PC-3 (cell line): ENCODE measurements at regions not wholly inside any gene's neighbourhood (a gene's known extent, or its start where the extent isn't known, plus 50 kb on each side); places are given as distances from the start of the nearest gene placed in this dataset.
"Not testable (repeated sequence)": the region's sequence is repeated elsewhere in the genome, so short reads cannot be mapped to it uniquely, and the experiment has no call there.

ENCODE experiments used
- ATAC-seq: fragments of 200-7000 bp; cut with Tn5 transposase; 2 replicates; pipeline ENCODE4 v1.9.1; 2020; ENCODE audit warnings: mild to moderate bottlenecking, moderate library complexity
- BruUV-seq: library from RNA; stranded (reverse); fragments of 400-500 nt; replicated peaks from 2 replicates; lab custom pipeline; 2021; lab: Mats Ljungman, UMichigan
- CTCF ChIA-PET: fragments of 300-600 bp; sonication (Branson Sonifier 250); formaldehyde crosslinking; loops from one replicate; lab custom pipeline; 2022; ENCODE audit warnings: antibody characterized with exemption; lab: Charles Lee
- POLR2A ChIA-PET: fragments of 300-600 bp; sonication (Branson Sonifier 250); formaldehyde crosslinking; loops from one replicate; lab custom pipeline; 2022; ENCODE audit warnings: antibody characterized with exemption; ENCODE audit not compliant: unreplicated experiment; lab: Charles Lee
- DNase-seq: peaks from one replicate; pipeline ENCODE4 v3.0.0-alpha.2; 2015
- H2AFZ ChIP-seq: fragments of 300-600 bp; sonication (generic); 2 replicates; pipeline ENCODE4 v1.6.0; 2016; ENCODE audit warnings: antibody characterized with exemption, low read length
- H3F3A ChIP-seq: fragments of 300-600 bp; sonication (generic); one replicate; pipeline ENCODE4 v1.6.0; 2017; ENCODE audit warnings: antibody characterized with exemption, low read length, control low read depth, mild to moderate bottlenecking; ENCODE audit not compliant: unreplicated experiment
- H3K27ac ChIP-seq: fragments of 300-600 bp; sonication (generic); 2 replicates; pipeline ENCODE4 v1.5.1; 2016; ENCODE audit warnings: mild to moderate bottlenecking, low read length
- H3K27me3 ChIP-seq: fragments of 300-600 bp; sonication (generic); 2 replicates; pipeline ENCODE4 v1.6.1; 2016; ENCODE audit warnings: low read length, mixed read lengths
- H3K36me3 ChIP-seq: fragments of 300-600 bp; sonication (generic); 2 replicates; pipeline ENCODE4 v1.6.1; 2016; ENCODE audit warnings: low read depth, mixed run types, low read length, mixed read lengths
- H3K4me1 ChIP-seq: fragments of 300-600 bp; sonication (generic); 2 replicates; pipeline ENCODE4 v1.5.1; 2016; ENCODE audit warnings: low read length; ENCODE audit not compliant: insufficient read depth
- H3K4me2 ChIP-seq: fragments of 300-600 bp; sonication (generic); 2 replicates; pipeline ENCODE4 v1.6.0; 2016; ENCODE audit warnings: low read length
- H3K4me3 ChIP-seq: fragments of 300-600 bp; sonication (generic); 2 replicates; pipeline ENCODE4 v1.5.1; 2016; ENCODE audit warnings: mild to moderate bottlenecking, low read length, mixed read lengths
- H3K79me2 ChIP-seq: fragments of 300-600 bp; sonication (generic); 2 replicates; pipeline ENCODE4 v1.6.1; 2017; ENCODE audit warnings: low read length, mixed read lengths
- H3K9ac ChIP-seq: fragments of 300-600 bp; sonication (generic); 2 replicates; pipeline ENCODE4 v1.6.0; 2016; ENCODE audit warnings: mild to moderate bottlenecking, low read length
- H3K9me2 ChIP-seq: fragments of 300-600 bp; sonication (generic); replicated peaks from 2 replicates; pipeline ENCODE4 v1.6.1; 2016; ENCODE audit warnings: mixed run types, low read length, mixed read lengths
- H3K9me3 ChIP-seq: fragments of 300-600 bp; sonication (generic); 2 replicates; pipeline ENCODE4 v1.6.1; 2016; ENCODE audit warnings: low read length, mixed read lengths
- H4K20me1 ChIP-seq: fragments of 300-600 bp; sonication (generic); 2 replicates; pipeline ENCODE4 v1.6.1; 2016; ENCODE audit warnings: low read length, mixed read lengths
- CTCF ChIP-seq: fragments of 300-600 bp; sonication (generic); conservative IDR thresholded peaks from 2 replicates; pipeline ENCODE4 v1.5.1; 2017; ENCODE audit warnings: antibody characterized with exemption, low read depth, mild to moderate bottlenecking, low read length
- EZH2 ChIP-seq: fragments of 300-600 bp; sonication (generic); IDR thresholded peaks from one replicate; pipeline ENCODE4 v1.6.1; 2017; ENCODE audit warnings: antibody characterized with exemption, mild to moderate bottlenecking, low read length; ENCODE audit not compliant: unreplicated experiment
- EZH2phosphoT487 ChIP-seq: fragments of 300-600 bp; sonication (generic); IDR thresholded peaks from 2 replicates; pipeline ENCODE4 v1.6.1; 2018; ENCODE audit warnings: mild to moderate bottlenecking, antibody characterized with exemption, low read length, borderline replicate concordance
- intact Hi-C: fragments of 100-400 bp; cut with micrococcal nuclease; formaldehyde crosslinking; loops from 2 replicates; pipeline ENCODE4 v1.9.0; 2023

DNA sequence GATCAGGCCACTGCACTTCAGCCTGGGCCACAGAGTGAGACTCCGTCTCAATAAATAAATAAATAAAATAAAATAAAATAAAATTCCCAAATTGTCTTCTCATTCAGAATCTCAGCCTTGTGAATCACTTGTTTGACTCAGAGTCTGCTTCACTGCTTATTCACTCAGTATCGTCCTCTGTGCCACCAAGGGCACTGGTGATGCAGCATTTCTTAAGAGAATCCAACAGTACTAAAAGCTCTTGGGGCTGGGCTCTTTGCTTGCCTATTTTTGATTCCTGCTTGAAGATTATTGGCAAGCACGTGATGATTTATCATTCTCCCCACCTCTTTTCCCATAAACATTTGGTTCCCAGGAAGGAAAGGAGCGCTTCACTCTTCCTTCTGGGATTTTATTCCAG is 54.8 kb upstream of the HMGB1 start:
- BruUV-seq: no TSS peak
- Histone ChIP-seq H3K9me3 (no peaks in the 10 kb centered on the region), H3K36me3 (no peaks in the 10 kb centered on the region), H3K9me2 (no peaks in the 10 kb centered on the region), H3K27me3 (no peaks in the 10 kb centered on the region), H4K20me1 (no peaks in the 10 kb centered on the region), H3K79me2 (no peaks in the 10 kb centered on the region), H2AFZ (peak overlapping the region; percentile 33; the same call in 1 of the 2 replicates), H3F3A (no peaks in the 10 kb centered on the region), H3K4me3 (no peak overlapping the region), H3K4me1 (peaks cover 5% of the 10 kb centered on the region), H3K4me2 (no peak overlapping the region), H3K27ac (peak overlapping the region; percentile 33), H3K9ac (no peak overlapping the region)
- intact Hi-C loops: no loop called here
- TF ChIP-seq CTCF (no peak), EZH2 (no peak), EZH2phosphoT487 (no peak)
- ChIA-PET CTCF (no interaction called here), POLR2A (no interaction called here)
- DNase-seq (peak; percentile 46), ATAC-seq (peak; percentile 71)

DNA sequence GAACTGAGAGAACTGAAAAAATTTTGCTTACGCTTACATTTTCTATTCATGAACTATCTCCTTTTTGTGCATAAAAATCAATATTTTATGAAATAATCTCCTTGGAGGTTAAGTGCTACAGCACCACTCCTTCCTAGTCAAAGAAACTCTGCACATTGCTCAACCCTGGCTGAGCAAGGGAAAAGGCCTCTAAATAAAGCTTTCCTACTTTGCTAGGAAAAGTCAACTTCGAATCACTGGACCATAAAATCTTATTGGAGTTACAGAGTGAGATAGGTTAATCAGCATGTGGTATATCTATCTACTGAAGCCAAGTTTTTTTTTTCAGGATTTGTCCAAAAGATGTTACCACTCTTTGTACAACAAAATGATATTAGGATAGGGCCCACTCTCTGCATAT is 57.5 kb upstream of the HMGB1 start:
- Histone ChIP-seq H3K27ac (no peak overlapping the region), H4K20me1 (no peaks in the 10 kb centered on the region), H3K27me3 (no peaks in the 10 kb centered on the region), H3K9me2 (no peaks in the 10 kb centered on the region), H3K9ac (no peak overlapping the region), H3K4me3 (no peak overlapping the region), H3K4me2 (no peak overlapping the region), H3K36me3 (no peaks in the 10 kb centered on the region), H3F3A (no peaks in the 10 kb centered on the region), H3K9me3 (no peaks in the 10 kb centered on the region), H3K4me1 (peaks cover 5% of the 10 kb centered on the region), H2AFZ (no peak overlapping the region), H3K79me2 (no peaks in the 10 kb centered on the region)
- ATAC-seq: no peak
- POLR2A ChIA-PET: no interaction called here
- no peak for DNase-seq
- CTCF ChIA-PET: no interaction called here
- no TSS peak for BruUV-seq
- no peak for TF ChIP-seq EZH2
- TF ChIP-seq EZH2phosphoT487: no peak
- no peak for TF ChIP-seq CTCF
- intact Hi-C loops: no loop called here

DNA sequence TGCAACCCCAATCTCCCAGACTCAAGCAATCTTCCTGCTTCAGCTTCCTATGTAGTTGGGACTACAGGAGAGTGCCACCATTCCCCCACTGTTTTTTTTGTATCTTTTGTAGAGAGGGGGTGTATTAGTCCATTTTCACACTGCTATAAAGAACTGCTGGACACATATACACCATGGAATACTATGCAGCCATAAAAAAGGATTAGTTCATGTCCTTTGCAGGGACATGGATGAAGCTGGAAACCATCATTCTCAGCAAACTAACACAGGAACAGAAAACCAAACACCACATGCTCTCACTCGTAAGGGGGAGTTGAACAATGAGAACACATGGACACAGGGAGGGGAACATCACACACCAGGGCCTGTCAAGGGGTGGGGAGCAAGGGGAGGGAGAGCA is 58.1 kb upstream of the HMGB1 start:
- H3K4me1 ChIP-seq, POLR2A ChIA-PET, H3K36me3 ChIP-seq, H3K9me3 ChIP-seq, intact Hi-C loops, H3K9ac ChIP-seq, CTCF ChIA-PET, H3K4me2 ChIP-seq, DNase-seq, H3K4me3 ChIP-seq, H3K27me3 ChIP-seq, H3K27ac ChIP-seq, H3K9me2 ChIP-seq, H3F3A ChIP-seq, ATAC-seq, H4K20me1 ChIP-seq, BruUV-seq, H3K79me2 ChIP-seq, H2AFZ ChIP-seq: not testable (repeated sequence)

- H3K27ac ChIP-seq, H3K4me3 ChIP-seq, CTCF ChIA-PET, H3K79me2 ChIP-seq, BruUV-seq, ATAC-seq, H3K9me3 ChIP-seq, H3F3A ChIP-seq, H3K4me1 ChIP-seq, H2AFZ ChIP-seq, H3K9me2 ChIP-seq, H3K27me3 ChIP-seq, H4K20me1 ChIP-seq, DNase-seq, POLR2A ChIA-PET, intact Hi-C loops, H3K9ac ChIP-seq, H3K4me2 ChIP-seq, H3K36me3 ChIP-seq: not testable (repeated sequence)
Measured at GRCh38 chr13:30525212-30525611, 59.5 kb upstream of the HMGB1 start.
